Stimulated activated naive CD8-positive, alpha-beta T cell treated with anti-CD3 and anti-CD28 coated beads, Interleukin-15, amount 100 ng/mL, for 72 hours (primary cell): ENCODE measurements at regions not wholly inside any gene's neighbourhood (a gene's known extent, or its start where the extent isn't known, plus 50 kb on each side); places are given as distances from the start of the nearest gene placed in this dataset.

Source experiments
- ATAC-seq: fragments of 150-1000 bp; cut with Tn5 transposase; 2 replicates; pipeline ENCODE4 v1.10.0; 2021; ENCODE audit warnings: mild to moderate bottlenecking, moderate library complexity
- DNase-seq, 2 donors: peaks; one replicate each; pipeline ENCODE4 v3.0.0; 2021 to 2022
- H3K27ac Mint-ChIP-seq, 2 donors: one replicate each; pipeline ENCODE4 v1.8.0; 2022; ENCODE audit warnings: mild to moderate bottlenecking in 2 of 2, mixed read lengths in 2 of 2, moderate library complexity in 2 of 2
- H3K27me3 Mint-ChIP-seq: one replicate; pipeline ENCODE4 v1.8.0; 2022; ENCODE audit warnings: mixed read lengths
- H3K4me1 Mint-ChIP-seq: one replicate; pipeline ENCODE4 v1.8.0; 2022; ENCODE audit warnings: mild to moderate bottlenecking, mixed read lengths
- H3K4me3 Mint-ChIP-seq, 2 donors: one replicate each; pipeline ENCODE4 v1.8.0; 2022; ENCODE audit warnings: mild to moderate bottlenecking in 2 of 2, mixed read lengths in 2 of 2, moderate library complexity in 1 of 2
- H3K9me3 Mint-ChIP-seq, 2 donors: one replicate each; pipeline ENCODE4 v1.8.0; 2022; ENCODE audit warnings: mixed read lengths in 2 of 2

- no peak for ATAC-seq
- DNase-seq = no peak
- H3K9me3 Mint-ChIP-seq = no peaks in the 10 kb centered on the region
- H3K4me3 Mint-ChIP-seq = no peak overlapping the region
- H3K27ac Mint-ChIP-seq = no peak overlapping the region
- peaks cover 24% of the 10 kb centered on the region for H3K27me3 Mint-ChIP-seq
- H3K4me1 Mint-ChIP-seq = no peaks in the 10 kb centered on the region
Measured at GRCh38 chr6:168232989-168233874, 86.3 kb downstream of the DACT2 start.

DNA sequence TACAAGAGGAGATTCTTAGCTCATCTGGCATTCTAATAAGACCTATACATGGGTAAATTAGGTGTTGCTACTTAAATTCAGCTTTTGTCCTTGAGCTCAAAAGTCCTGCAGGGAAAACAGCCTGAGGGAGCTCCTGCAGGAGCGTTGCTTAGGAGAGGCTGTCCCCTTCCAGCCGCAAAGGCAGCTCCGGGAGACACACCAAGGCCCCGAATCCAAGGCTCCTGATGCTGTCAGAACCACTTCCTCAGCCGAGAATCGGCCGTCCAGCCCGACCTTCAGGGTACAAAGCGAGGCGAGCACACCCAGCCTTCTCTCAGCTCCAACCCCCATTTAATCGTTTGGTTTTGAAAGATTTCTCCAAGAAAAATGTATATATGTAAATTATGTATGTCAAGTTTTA is 87.0 kb downstream of the DACT2 start:
- no peak overlapping the region for H3K4me3 Mint-ChIP-seq
- H3K9me3 Mint-ChIP-seq = no peaks in the 10 kb centered on the region
- no peak overlapping the region for H3K27ac Mint-ChIP-seq
- ATAC-seq = no peak
- no peak for DNase-seq
- H3K27me3 Mint-ChIP-seq = peaks cover 24% of the 10 kb centered on the region
- H3K4me1 Mint-ChIP-seq = no peaks in the 10 kb centered on the region

DNA sequence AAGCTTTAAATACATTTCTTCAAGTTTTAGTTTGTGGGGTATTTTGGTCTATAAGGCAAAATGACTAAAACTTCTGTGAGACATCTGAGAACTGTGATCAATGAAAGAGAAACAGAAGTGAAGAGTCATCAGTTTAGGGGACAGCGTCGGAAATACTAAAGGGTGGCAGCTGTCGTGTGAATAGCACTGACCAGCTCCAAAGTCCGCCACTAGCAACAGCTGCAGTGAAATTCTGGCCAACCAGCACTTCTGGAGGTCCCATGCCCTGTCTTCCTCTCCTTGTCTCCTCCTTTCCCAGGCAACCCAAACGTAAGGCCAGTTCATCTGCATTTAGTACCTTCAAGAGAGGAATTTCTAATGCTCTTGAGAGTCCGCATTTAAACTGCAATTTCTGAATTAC is 87.5 kb downstream of the DACT2 start:
- Mint-ChIP-seq H3K9me3 (no peaks in the 10 kb centered on the region), H3K4me3 (no peak overlapping the region), H3K4me1 (no peaks in the 10 kb centered on the region), H3K27me3 (peaks cover 24% of the 10 kb centered on the region), H3K27ac (no peak overlapping the region)
- no peak for DNase-seq
- ATAC-seq = no peak

GRCh38 chr6:168231393-168231957 is 88.1 kb downstream of the DACT2 start:
- Mint-ChIP-seq H3K27me3 (peaks cover 25% of the 10 kb centered on the region), H3K4me3 (no peak overlapping the region), H3K27ac (no peak overlapping the region), H3K4me1 (no peaks in the 10 kb centered on the region), H3K9me3 (no peaks in the 10 kb centered on the region)
- DNase-seq = no peak
- no peak for ATAC-seq

GRCh38 chr6:168229368-168229752 is 90.2 kb downstream of the DACT2 start:
- H3K4me3 Mint-ChIP-seq = no peak overlapping the region

GRCh38 chr6:168228676-168229367 is 90.8 kb downstream of the DACT2 start:
- DNase-seq = no peak
- no peak for ATAC-seq
- Mint-ChIP-seq H3K4me1 (no peaks in the 10 kb centered on the region), H3K9me3 (no peaks in the 10 kb centered on the region), H3K4me3 (no peak overlapping the region), H3K27ac (no peak overlapping the region), H3K27me3 (peaks cover 35% of the 10 kb centered on the region)

More at GRCh38 chr6:168229368-168229752, 90.2 kb downstream of the DACT2 start:
- no peaks in the 10 kb centered on the region for H3K9me3 Mint-ChIP-seq
- DNase-seq (no peak), ATAC-seq (no peak)
- H3K27ac Mint-ChIP-seq = no peak overlapping the region
- peaks cover 35% of the 10 kb centered on the region for H3K27me3 Mint-ChIP-seq
- H3K4me1 Mint-ChIP-seq = no peaks in the 10 kb centered on the region

- Mint-ChIP-seq H3K27me3 (peaks cover 35% of the 10 kb centered on the region), H3K4me1 (no peaks in the 10 kb centered on the region), H3K4me3 (no peak overlapping the region), H3K9me3 (no peaks in the 10 kb centered on the region), H3K27ac (no peak overlapping the region)
- ATAC-seq (no peak), DNase-seq (no peak)
Measured at GRCh38 chr6:168227840-168228239, 91.7 kb downstream of the DACT2 start.

GRCh38 chr6:168226902-168227318 is 92.7 kb downstream of the DACT2 start:
- Mint-ChIP-seq H3K4me1 (no peaks in the 10 kb centered on the region), H3K9me3 (no peaks in the 10 kb centered on the region), H3K4me3 (no peak overlapping the region), H3K27me3 (peaks cover 30% of the 10 kb centered on the region), H3K27ac (no peak overlapping the region)
- ATAC-seq (no peak), DNase-seq (no peak)

- ATAC-seq (no peak), DNase-seq (no peak)
- H3K9me3 Mint-ChIP-seq = no peaks in the 10 kb centered on the region
- H3K4me1 Mint-ChIP-seq = peaks cover 5% of the 10 kb centered on the region
- H3K27me3 Mint-ChIP-seq = peaks cover 30% of the 10 kb centered on the region
- H3K27ac Mint-ChIP-seq = no peak overlapping the region
- H3K4me3 Mint-ChIP-seq = no peak overlapping the region
Measured at GRCh38 chr6:168226061-168226752, 93.4 kb downstream of the DACT2 start.

- ATAC-seq = no peak
- Mint-ChIP-seq H3K4me1 (peaks cover 9% of the 10 kb centered on the region), H3K9me3 (no peaks in the 10 kb centered on the region), H3K27ac (no peak overlapping the region), H3K4me3 (no peak overlapping the region), H3K27me3 (peaks cover 28% of the 10 kb centered on the region)
- DNase-seq = no peak
Measured at GRCh38 chr6:168225471-168225911, 94.1 kb downstream of the DACT2 start.

GRCh38 chr6:168223755-168224154 is 95.8 kb downstream of the DACT2 start:
- ATAC-seq = no peak
- peaks cover 24% of the 10 kb centered on the region for H3K27me3 Mint-ChIP-seq
- peaks cover 9% of the 10 kb centered on the region for H3K4me1 Mint-ChIP-seq
- DNase-seq = no peak
- H3K9me3 Mint-ChIP-seq = no peaks in the 10 kb centered on the region
- H3K4me3 Mint-ChIP-seq = no peak overlapping the region
- no peak overlapping the region for H3K27ac Mint-ChIP-seq

- H3K27ac Mint-ChIP-seq = peak overlapping the region in 1 of 2 donors; percentile 19
- H3K4me1 Mint-ChIP-seq = peaks cover 9% of the 10 kb centered on the region
- no peak overlapping the region for H3K4me3 Mint-ChIP-seq
- peaks cover 25% of the 10 kb centered on the region for H3K27me3 Mint-ChIP-seq
- no peaks in the 10 kb centered on the region for H3K9me3 Mint-ChIP-seq
- ATAC-seq (no peak), DNase-seq (no peak)
Measured at GRCh38 chr6:168223150-168223549, 96.4 kb downstream of the DACT2 start.

DNA sequence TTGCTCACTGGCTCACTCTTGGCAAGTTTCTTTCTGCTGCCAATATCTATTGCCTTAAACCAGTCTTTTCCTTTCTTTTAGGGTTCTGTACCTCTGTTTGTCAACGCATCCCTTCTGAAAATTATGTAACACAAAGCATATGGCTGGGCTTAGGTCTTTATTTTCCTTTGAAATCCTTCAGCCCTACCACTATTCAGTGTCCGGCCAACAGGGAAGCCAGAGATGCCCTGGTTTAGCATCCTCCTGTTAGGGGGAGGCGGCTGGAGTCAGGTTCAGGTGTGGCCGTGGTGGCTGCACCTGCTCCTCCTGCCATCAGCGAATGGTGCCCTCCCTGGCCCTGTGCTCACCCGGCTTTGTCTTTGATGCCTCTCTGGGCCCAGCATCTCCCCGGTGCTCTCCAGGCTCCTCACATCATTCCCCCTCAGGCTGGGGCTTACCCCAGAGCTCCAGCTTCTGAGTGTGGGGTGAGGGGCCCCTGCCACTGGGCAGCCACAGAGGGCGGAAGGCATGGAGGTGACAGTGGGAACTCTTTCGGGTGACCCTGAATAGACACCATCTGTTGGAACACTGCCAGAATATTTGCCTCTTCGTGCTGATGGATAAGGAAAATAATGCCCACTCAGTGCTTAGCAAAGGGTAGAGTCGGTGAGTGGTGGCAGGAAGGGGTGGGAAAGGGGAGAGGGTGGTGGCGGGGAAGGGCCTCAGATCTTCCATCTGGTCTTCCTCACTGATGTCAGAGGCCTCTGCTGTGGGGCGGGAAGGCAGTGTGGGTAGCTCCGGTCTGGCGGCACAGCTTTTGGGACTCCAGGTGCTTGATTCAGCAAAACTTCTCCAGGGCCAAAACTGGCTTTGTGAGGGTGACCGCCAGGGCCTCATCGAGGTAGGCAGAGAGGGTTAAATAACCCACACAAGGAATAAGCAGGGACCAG is 97.2 kb downstream of the DACT2 start:
- H3K9me3 Mint-ChIP-seq = no peaks in the 10 kb centered on the region
- DNase-seq = no peak
- peaks cover 9% of the 10 kb centered on the region for H3K4me1 Mint-ChIP-seq
- H3K27ac Mint-ChIP-seq = no peak overlapping the region
- H3K27me3 Mint-ChIP-seq = peaks cover 33% of the 10 kb centered on the region
- H3K4me3 Mint-ChIP-seq = no peak overlapping the region
- ATAC-seq = no peak

GRCh38 chr6:168221497-168222079 is 98.0 kb downstream of the DACT2 start:
- Mint-ChIP-seq H3K27ac (no peak overlapping the region), H3K4me1 (peaks cover 9% of the 10 kb centered on the region), H3K9me3 (no peaks in the 10 kb centered on the region), H3K4me3 (no peak overlapping the region), H3K27me3 (peaks cover 41% of the 10 kb centered on the region)
- DNase-seq (no peak), ATAC-seq (no peak)
